ENCODE measurements at regions not wholly inside any gene's neighbourhood (a gene's known extent, or its start where the extent isn't known, plus 50 kb on each side); places are given as distances from the start of the nearest gene placed in this dataset.

- DNase-seq (no peak), ATAC-seq (ENCODE audit: low read depth) (no peak)
- Histone ChIP-seq H3K4me2 (replicated peaks; ENCODE audit: low read depth, low read length, poor library complexity, severe bottlenecking) (no peak overlapping the region), H3K36me3 (replicated peaks in 1 of 2; ENCODE audit: control extremely low read depth in 1 of 2, control insufficient read depth in 1 of 2, extremely low read depth in 1 of 2, insufficient read depth in 2 of 2, low read length in 1 of 2) (no peaks in the 10 kb centered on the region), H3K9ac (ENCODE audit: low read length) (no peak overlapping the region), H3K79me2 (ENCODE audit: control insufficient read depth, insufficient read depth, low read length) (no peaks in the 10 kb centered on the region), H2AFZ (ENCODE audit: insufficient read depth, low read depth, low read length, poor library complexity, severe bottlenecking) (no peak overlapping the region), H4K20me1 (ENCODE audit: control insufficient read depth, insufficient read depth, low read length, poor library complexity, severe bottlenecking) (no peaks in the 10 kb centered on the region), H3K4me3 (ENCODE audit: control extremely low read depth in 1 of 5, extremely low read depth in 1 of 5, insufficient read depth in 1 of 5, low read depth in 2 of 5, low read length in 4 of 5) (no peak overlapping the region), H3K27ac (ENCODE audit: low read length in 2 of 2) (no peak overlapping the region), H3K9me3 (ENCODE audit: control extremely low read depth in 1 of 3, control insufficient read depth in 2 of 3, insufficient read depth in 1 of 3, low read length in 2 of 3) (no peaks in the 10 kb centered on the region), H3K27me3 (replicated peaks in 1 of 4; ENCODE audit: control extremely low read depth in 1 of 4, control insufficient read depth in 3 of 4, insufficient read depth in 4 of 4, low read length in 3 of 4) (no peaks in the 10 kb centered on the region), H3K4me1 (ENCODE audit: control insufficient read depth in 2 of 2, insufficient read depth in 2 of 2, low read length in 2 of 2) (no peaks in the 10 kb centered on the region)
- H3K27me3 Mint-ChIP-seq, result no peaks in the 10 kb centered on the region
- H3K9me3 Mint-ChIP-seq (ENCODE audit: insufficient read depth), result peaks cover 9% of the 10 kb centered on the region
- POLR2A ChIA-PET, result no interaction called here
- intact Hi-C loops (cut with micrococcal nuclease), result no loop called here
- TF ChIP-seq, protein P1, sequence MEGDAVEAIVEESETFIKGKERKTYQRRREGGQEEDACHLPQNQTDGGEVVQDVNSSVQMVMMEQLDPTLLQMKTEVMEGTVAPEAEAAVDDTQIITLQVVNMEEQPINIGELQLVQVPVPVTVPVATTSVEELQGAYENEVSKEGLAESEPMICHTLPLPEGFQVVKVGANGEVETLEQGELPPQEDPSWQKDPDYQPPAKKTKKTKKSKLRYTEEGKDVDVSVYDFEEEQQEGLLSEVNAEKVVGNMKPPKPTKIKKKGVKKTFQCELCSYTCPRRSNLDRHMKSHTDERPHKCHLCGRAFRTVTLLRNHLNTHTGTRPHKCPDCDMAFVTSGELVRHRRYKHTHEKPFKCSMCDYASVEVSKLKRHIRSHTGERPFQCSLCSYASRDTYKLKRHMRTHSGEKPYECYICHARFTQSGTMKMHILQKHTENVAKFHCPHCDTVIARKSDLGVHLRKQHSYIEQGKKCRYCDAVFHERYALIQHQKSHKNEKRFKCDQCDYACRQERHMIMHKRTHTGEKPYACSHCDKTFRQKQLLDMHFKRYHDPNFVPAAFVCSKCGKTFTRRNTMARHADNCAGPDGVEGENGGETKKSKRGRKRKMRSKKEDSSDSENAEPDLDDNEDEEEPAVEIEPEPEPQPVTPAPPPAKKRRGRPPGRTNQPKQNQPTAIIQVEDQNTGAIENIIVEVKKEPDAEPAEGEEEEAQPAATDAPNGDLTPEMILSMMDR (IDR thresholded peaks at IDR 0.05), result no peak
- TF ChIP-seq EZH2 (IDR thresholded peaks at IDR 0.05; ENCODE audit: borderline replicate concordance, insufficient read depth, low read depth, low read length, poor library complexity, severe bottlenecking), result no peak
- CTCF ChIA-PET, result no interaction called here
- H3K4me1 Mint-ChIP-seq, result no peaks in the 10 kb centered on the region
- no peak overlapping the region for H3K27ac Mint-ChIP-seq
- H3K4me3 Mint-ChIP-seq, result no peak overlapping the region
Measured at GRCh38 chr10:105503714-105504113, 862.6 kb downstream of the SORCS3 start.

GRCh38 chr10:105502058-105502457 lies 861.0 kb downstream of the SORCS3 start:
- Histone ChIP-seq H3K9me3 (ENCODE audit: control extremely low read depth in 1 of 3, control insufficient read depth in 2 of 3, insufficient read depth in 1 of 3, low read length in 2 of 3) (no peaks in the 10 kb centered on the region), H3K4me3 (ENCODE audit: control extremely low read depth in 1 of 5, extremely low read depth in 1 of 5, insufficient read depth in 1 of 5, low read depth in 2 of 5, low read length in 4 of 5) (no peak overlapping the region), H2AFZ (ENCODE audit: insufficient read depth, low read depth, low read length, poor library complexity, severe bottlenecking) (no peak overlapping the region), H3K79me2 (ENCODE audit: control insufficient read depth, insufficient read depth, low read length) (no peaks in the 10 kb centered on the region), H3K27me3 (replicated peaks in 1 of 4; ENCODE audit: control extremely low read depth in 1 of 4, control insufficient read depth in 3 of 4, insufficient read depth in 4 of 4, low read length in 3 of 4) (no peaks in the 10 kb centered on the region), H3K9ac (ENCODE audit: low read length) (no peak overlapping the region), H3K36me3 (replicated peaks in 1 of 2; ENCODE audit: control extremely low read depth in 1 of 2, control insufficient read depth in 1 of 2, extremely low read depth in 1 of 2, insufficient read depth in 2 of 2, low read length in 1 of 2) (no peaks in the 10 kb centered on the region), H3K27ac (ENCODE audit: low read length in 2 of 2) (no peak overlapping the region), H3K4me2 (replicated peaks; ENCODE audit: low read depth, low read length, poor library complexity, severe bottlenecking) (no peak overlapping the region), H3K4me1 (ENCODE audit: control insufficient read depth in 2 of 2, insufficient read depth in 2 of 2, low read length in 2 of 2) (no peaks in the 10 kb centered on the region), H4K20me1 (ENCODE audit: control insufficient read depth, insufficient read depth, low read length, poor library complexity, severe bottlenecking) (no peaks in the 10 kb centered on the region)
- ChIA-PET POLR2A (no interaction called here), CTCF (no interaction called here)
- Mint-ChIP-seq H3K27ac (no peak overlapping the region), H3K9me3 (ENCODE audit: insufficient read depth) (peaks cover 6% of the 10 kb centered on the region), H3K4me3 (no peak overlapping the region), H3K27me3 (no peaks in the 10 kb centered on the region), H3K4me1 (no peaks in the 10 kb centered on the region)
- TF ChIP-seq, protein P1 (IDR thresholded peaks at IDR 0.05), result no peak
- TF ChIP-seq EZH2 (IDR thresholded peaks at IDR 0.05; ENCODE audit: borderline replicate concordance, insufficient read depth, low read depth, low read length, poor library complexity, severe bottlenecking), result no peak
- ATAC-seq (ENCODE audit: low read depth) (no peak), DNase-seq (no peak)
- intact Hi-C loops (cut with micrococcal nuclease), result no loop called here
- WGBS (ENCODE audit: insufficient coverage), result 80% methylated on average over 1 of the region's 3 CpGs

All from B cell (primary cell).